BJ (cell line): ENCODE measurements at regions not wholly inside any gene's neighbourhood (a gene's known extent, or its start where the extent isn't known, plus 50 kb on each side); places are given as distances from the start of the nearest gene placed in this dataset.

Experiments
- CTCF ChIA-PET: fragments of 350-600 bp; formaldehyde crosslinking; extraction: SDS; loops from one replicate; lab custom pipeline; 2021; ENCODE audit warnings: antibody characterized with exemption, inconsistent platforms; lab: Yijun Ruan, JAX
- POLR2A ChIA-PET: fragments of 300-600 bp; sonication (Branson Sonifier 250); formaldehyde crosslinking; extraction: SDS; loops from one replicate; lab custom pipeline; 2021; ENCODE audit warnings: antibody characterized with exemption; lab: Charles Lee
- DNase-seq: peaks from one replicate; pipeline ENCODE4 v3.0.0-alpha.2; 2011; ENCODE audit warnings: low read depth
- H3K27me3 ChIP-seq: 2 replicates; pipeline ENCODE4 v1.6.0; 2011; ENCODE audit warnings: low read length; ENCODE audit not compliant: control insufficient read depth, insufficient read depth
- H3K36me3 ChIP-seq: 2 replicates; pipeline ENCODE4 v1.5.1; 2011; ENCODE audit warnings: low read length; ENCODE audit not compliant: control insufficient read depth, insufficient read depth
- H3K4me3 ChIP-seq: 2 replicates; pipeline ENCODE4 v1.5.1; 2011; ENCODE audit warnings: low read depth, mild to moderate bottlenecking, control low read depth, low read length
- CTCF ChIP-seq: IDR thresholded peaks from 2 replicates; pipeline ENCODE4 v1.5.1; 2011; ENCODE audit warnings: low read depth, mild to moderate bottlenecking, control low read depth, inconsistent platforms, low read length, moderate library complexity; ENCODE audit not compliant: insufficient read depth

- POLR2A ChIA-PET: no interaction called here
- no peak for DNase-seq
Measured at GRCh38 chr16:86297391-86297790, 212.9 kb upstream of the FOXF1 start.

GRCh38 chr16:86297866-86298757 is 212.2 kb upstream of the FOXF1 start:
- H3K36me3 ChIP-seq: no peaks in the 10 kb centered on the region
- ChIA-PET POLR2A (no interaction called here), CTCF (interaction anchor here (1.3 to 4.9 kb wide), 2 partner anchors 45 to 220 kb away, joined by 3 to 27 read pairs; no protein-coding TSS in a partner anchor)
- peaks cover 11% of the 10 kb centered on the region for H3K27me3 ChIP-seq
- TF ChIP-seq CTCF: no peak
- H3K4me3 ChIP-seq: no peak overlapping the region
- no peak for DNase-seq

More at GRCh38 chr16:86297391-86297790, 212.9 kb upstream of the FOXF1 start:
- Histone ChIP-seq H3K36me3 (no peaks in the 10 kb centered on the region), H3K4me3 (no peak overlapping the region), H3K27me3 (peaks cover 13% of the 10 kb centered on the region)
- TF ChIP-seq CTCF: no peak
- CTCF ChIA-PET: interaction anchor here (1.3 to 4.9 kb wide), 2 partner anchors 45 to 220 kb away, joined by 3 to 27 read pairs; no protein-coding TSS in a partner anchor

- DNase-seq: no peak
- Histone ChIP-seq H3K27me3 (peaks cover 11% of the 10 kb centered on the region), H3K4me3 (no peak overlapping the region), H3K36me3 (no peaks in the 10 kb centered on the region)
- POLR2A ChIA-PET: no interaction called here
- CTCF ChIA-PET: interaction anchor here (1.3 to 4.9 kb wide), 2 partner anchors 46 to 219 kb away, joined by 3 to 27 read pairs; no protein-coding TSS in a partner anchor
- TF ChIP-seq CTCF: no peak
Measured at GRCh38 chr16:86298758-86299134, 211.6 kb upstream of the FOXF1 start.

- Histone ChIP-seq H3K27me3 (peaks cover 7% of the 10 kb centered on the region), H3K4me3 (no peak overlapping the region), H3K36me3 (no peaks in the 10 kb centered on the region)
- CTCF ChIA-PET: interaction anchor here (0.6 to 4.9 kb wide), 2 partner anchors 91 to 218 kb away, joined by 3 to 27 read pairs; no protein-coding TSS in a partner anchor
- POLR2A ChIA-PET: no interaction called here
- DNase-seq: no peak
- no peak for TF ChIP-seq CTCF
Measured at GRCh38 chr16:86299882-86300610, 210.3 kb upstream of the FOXF1 start.
